Activated CD4-positive, alpha-beta T cell treated with anti-CD3 and anti-CD28 coated beads, Interleukin-2, amount 10 ng/mL, durations not matched to agents 7 days and 5 days (primary cell): ENCODE measurements at regions not wholly inside any gene's neighbourhood (a gene's known extent, or its start where the extent isn't known, plus 50 kb on each side); places are given as distances from the start of the nearest gene placed in this dataset.

ENCODE experiments used
- CTCF ChIA-PET: fragments of 350-600 bp; sonication (Branson Sonifier 250); formaldehyde crosslinking; loops from one replicate; lab custom pipeline; 2021; ENCODE audit warnings: antibody characterized with exemption; lab: Charles Lee
- POLR2A ChIA-PET: fragments of 350-600 bp; sonication (Branson Sonifier 250); formaldehyde crosslinking; loops from one replicate; lab custom pipeline; 2021; ENCODE audit warnings: antibody characterized with exemption; lab: Charles Lee
- DNase-seq: peaks from one replicate; pipeline ENCODE4 v3.0.0-alpha.2; 2020
- H3K27ac Mint-ChIP-seq: one replicate; pipeline ENCODE4 v1.8.0; 2021; ENCODE audit warnings: mild to moderate bottlenecking, moderate library complexity, mixed read lengths
- H3K27me3 Mint-ChIP-seq: one replicate; pipeline ENCODE4 v1.8.0; 2021; ENCODE audit warnings: mixed read lengths
- H3K36me3 Mint-ChIP-seq: one replicate; pipeline ENCODE4 v1.8.0; 2021; ENCODE audit warnings: low read depth, mixed read lengths
- H3K4me1 Mint-ChIP-seq: one replicate; pipeline ENCODE4 v1.8.0; 2021; ENCODE audit warnings: mixed read lengths
- H3K4me3 Mint-ChIP-seq: one replicate; pipeline ENCODE4 v1.8.0; 2021; ENCODE audit warnings: mild to moderate bottlenecking, moderate library complexity, mixed read lengths
- H3K9me3 Mint-ChIP-seq: one replicate; pipeline ENCODE4 v1.8.0; 2021; ENCODE audit warnings: mixed read lengths

DNA sequence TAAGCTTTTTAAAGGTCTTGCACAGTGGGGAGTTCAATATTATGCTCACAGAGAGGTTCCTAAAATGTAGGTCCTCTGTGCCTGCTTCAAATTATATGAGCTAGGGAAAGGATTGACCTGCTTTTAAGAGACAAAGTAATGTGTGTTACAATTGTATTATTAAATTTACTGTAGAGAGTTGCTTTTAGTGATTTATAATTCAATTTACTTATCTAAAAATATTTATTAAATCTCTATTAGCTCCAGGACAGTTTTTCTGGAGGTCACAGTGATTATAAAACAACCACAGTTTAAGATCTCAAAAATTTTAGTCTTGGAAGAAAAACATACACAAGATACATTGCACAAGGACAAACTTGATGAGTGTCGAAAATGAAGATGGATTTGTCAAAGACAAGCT, 665.7 kb upstream of the ARPP21 start:
- Mint-ChIP-seq H3K27me3 (no peaks in the 10 kb centered on the region), H3K4me1 (no peaks in the 10 kb centered on the region), H3K4me3 (no peak overlapping the region), H3K36me3 (no peaks in the 10 kb centered on the region), H3K9me3 (peaks cover 4% of the 10 kb centered on the region), H3K27ac (no peak overlapping the region)
- ChIA-PET POLR2A (no interaction called here), CTCF (no interaction called here)
- DNase-seq: no peak

DNA sequence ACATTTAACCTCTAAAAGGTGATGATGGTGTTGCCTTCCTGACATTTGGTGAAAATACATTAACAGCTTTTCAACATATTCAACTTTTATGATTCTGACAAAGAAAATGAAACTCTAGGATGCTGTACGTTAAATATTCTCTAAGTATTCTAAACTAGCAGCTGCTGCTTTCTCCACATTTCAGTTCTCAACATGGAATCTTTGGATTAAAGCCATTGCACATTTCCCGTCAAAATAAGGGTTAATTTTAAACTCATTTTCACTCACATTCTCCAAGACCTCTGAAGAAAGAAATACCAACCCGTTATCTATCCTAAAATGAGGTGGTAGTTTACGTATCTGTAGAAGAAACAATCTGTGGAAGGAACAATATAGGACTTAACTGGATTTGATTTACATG, 655.7 kb upstream of the ARPP21 start:
- H3K36me3 Mint-ChIP-seq: no peaks in the 10 kb centered on the region
- DNase-seq: no peak
- H3K9me3 Mint-ChIP-seq: no peaks in the 10 kb centered on the region
- CTCF ChIA-PET: no interaction called here
- no peaks in the 10 kb centered on the region for H3K27me3 Mint-ChIP-seq
- POLR2A ChIA-PET: no interaction called here
- no peaks in the 10 kb centered on the region for H3K4me1 Mint-ChIP-seq
- H3K27ac Mint-ChIP-seq: no peak overlapping the region
- H3K4me3 Mint-ChIP-seq: no peak overlapping the region

DNA sequence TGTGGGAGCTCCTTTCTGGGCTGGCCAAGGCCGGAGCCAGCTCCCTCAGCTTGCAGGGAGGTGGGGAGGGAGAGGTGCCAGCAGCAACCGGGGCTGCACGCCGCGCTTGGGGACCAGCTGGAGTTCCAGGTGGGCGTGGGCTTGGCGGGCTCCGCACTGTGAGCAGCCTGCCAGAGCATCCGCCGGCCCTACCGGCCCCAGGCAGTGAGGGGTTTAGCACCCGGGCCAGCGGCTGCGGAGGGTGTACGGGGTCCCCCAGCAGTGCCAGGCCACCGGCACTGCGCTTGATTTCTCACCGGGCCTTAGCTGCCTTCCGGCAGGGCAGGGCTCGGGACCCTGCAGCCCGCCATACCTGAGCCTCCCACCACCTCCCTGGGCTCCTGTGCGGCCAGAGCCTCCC, 651.0 kb upstream of the ARPP21 start:
- ChIA-PET CTCF (no interaction called here), POLR2A (no interaction called here)
- no peak overlapping the region for H3K27ac Mint-ChIP-seq
- no peak overlapping the region for H3K4me3 Mint-ChIP-seq
- no peaks in the 10 kb centered on the region for H3K9me3 Mint-ChIP-seq
- H3K27me3 Mint-ChIP-seq: no peaks in the 10 kb centered on the region
- H3K4me1 Mint-ChIP-seq: no peaks in the 10 kb centered on the region
- DNase-seq: no peak
- no peaks in the 10 kb centered on the region for H3K36me3 Mint-ChIP-seq

DNA sequence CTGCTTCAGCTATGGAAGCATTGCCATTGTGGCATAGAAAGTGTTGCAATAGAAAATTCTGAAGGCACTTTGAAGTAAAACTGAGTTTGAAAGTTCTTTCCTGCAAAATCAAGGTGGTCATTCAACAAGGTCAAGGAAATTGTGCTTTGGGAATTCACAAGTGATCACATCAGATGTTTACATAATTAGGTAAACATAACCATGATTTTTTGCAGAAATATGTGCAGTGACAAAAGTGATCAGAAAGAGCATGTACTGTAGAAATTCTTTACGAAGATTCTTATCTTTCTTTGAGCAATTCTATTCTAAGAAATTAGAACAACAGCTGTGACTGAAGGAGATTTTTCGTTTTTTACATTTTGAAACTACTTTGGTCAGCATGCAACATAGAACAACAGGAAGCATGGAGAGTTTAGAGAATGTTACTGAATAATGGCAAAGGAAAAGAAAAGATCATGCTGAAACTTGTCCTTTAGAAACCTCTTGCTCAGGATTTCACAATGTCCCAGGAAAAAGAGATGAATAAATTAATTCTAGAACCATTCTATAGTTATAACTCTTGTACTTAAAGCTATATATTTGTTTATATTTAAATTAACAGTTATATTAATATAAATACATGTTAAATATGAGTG, 643.4 kb upstream of the ARPP21 start:
- ChIA-PET CTCF (no interaction called here), POLR2A (no interaction called here)
- no peaks in the 10 kb centered on the region for H3K9me3 Mint-ChIP-seq
- no peak for DNase-seq
- no peak overlapping the region for H3K4me3 Mint-ChIP-seq
- H3K27ac Mint-ChIP-seq: no peak overlapping the region
- H3K36me3 Mint-ChIP-seq: no peaks in the 10 kb centered on the region
- H3K4me1 Mint-ChIP-seq: no peaks in the 10 kb centered on the region
- H3K27me3 Mint-ChIP-seq: no peaks in the 10 kb centered on the region

DNA sequence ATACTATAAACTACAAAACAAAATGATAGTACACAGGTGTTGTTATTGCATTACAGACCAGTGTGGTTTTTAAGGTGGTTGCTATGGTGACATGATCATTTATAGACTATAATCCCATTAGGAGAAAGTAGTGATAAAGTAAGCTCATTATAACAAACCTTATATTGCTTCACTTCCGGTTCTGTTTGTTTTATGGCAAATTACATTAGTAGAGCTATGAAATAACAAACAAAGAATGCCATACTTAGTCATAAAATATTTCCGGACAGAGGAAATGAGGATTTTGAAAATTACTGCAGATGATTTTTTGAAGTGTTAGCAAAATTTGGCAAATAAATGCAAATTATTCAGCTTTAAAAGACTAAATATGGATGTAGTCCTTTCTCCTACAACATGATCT, 640.4 kb upstream of the ARPP21 start:
- Mint-ChIP-seq H3K4me1 (no peaks in the 10 kb centered on the region), H3K27ac (no peak overlapping the region), H3K36me3 (no peaks in the 10 kb centered on the region), H3K27me3 (no peaks in the 10 kb centered on the region), H3K9me3 (no peaks in the 10 kb centered on the region), H3K4me3 (no peak overlapping the region)
- DNase-seq: no peak
- ChIA-PET CTCF (no interaction called here), POLR2A (no interaction called here)

DNA sequence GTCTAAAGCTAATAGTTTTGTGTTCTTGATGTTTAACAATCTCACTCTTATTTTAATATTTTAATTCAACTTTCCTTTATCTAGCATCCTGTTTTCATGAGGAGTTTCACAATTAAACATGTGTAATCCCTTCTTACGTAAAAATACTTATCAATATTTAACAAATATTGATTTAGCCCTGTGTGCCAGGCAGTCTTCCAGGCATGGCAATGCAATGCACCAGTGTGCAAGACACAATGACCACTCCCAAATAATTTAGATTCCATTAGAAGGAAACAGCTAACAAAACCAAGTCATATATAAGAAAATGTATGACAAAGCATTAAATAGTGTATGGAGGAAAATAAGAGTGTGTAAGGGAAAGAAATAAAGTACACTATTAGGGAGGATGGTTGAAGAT, 627.1 kb upstream of the ARPP21 start:
- Mint-ChIP-seq H3K4me1 (no peaks in the 10 kb centered on the region), H3K27me3 (no peaks in the 10 kb centered on the region), H3K9me3 (peaks cover 3% of the 10 kb centered on the region), H3K27ac (no peak overlapping the region), H3K4me3 (no peak overlapping the region), H3K36me3 (no peaks in the 10 kb centered on the region)
- CTCF ChIA-PET: no interaction called here
- POLR2A ChIA-PET: no interaction called here
- DNase-seq: no peak

DNA sequence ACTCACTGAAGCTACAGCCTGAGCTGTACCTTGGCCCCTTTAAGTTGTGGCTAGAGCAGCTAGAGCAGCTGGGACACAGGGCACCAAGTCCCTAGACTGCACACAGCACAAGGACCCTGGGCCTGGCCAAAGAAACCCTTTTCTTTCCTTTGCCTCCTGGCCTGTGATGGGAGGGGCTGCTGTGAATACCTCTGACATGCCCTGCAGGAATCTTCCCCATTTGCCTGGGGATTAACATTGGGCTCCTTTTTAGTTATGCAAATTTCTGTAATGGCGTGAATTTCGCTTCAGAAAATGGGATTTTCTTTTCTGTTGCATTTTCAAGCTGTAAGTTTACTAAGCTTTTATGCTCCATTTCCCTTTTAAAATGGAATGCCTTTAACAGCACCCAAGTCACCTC, 611.2 kb upstream of the ARPP21 start:
- Mint-ChIP-seq H3K4me1 (no peaks in the 10 kb centered on the region), H3K27me3 (no peaks in the 10 kb centered on the region), H3K27ac (no peak overlapping the region), H3K9me3 (peaks cover 27% of the 10 kb centered on the region), H3K4me3 (no peak overlapping the region), H3K36me3 (no peaks in the 10 kb centered on the region)
- DNase-seq: no peak
- ChIA-PET CTCF (no interaction called here), POLR2A (no interaction called here)

DNA sequence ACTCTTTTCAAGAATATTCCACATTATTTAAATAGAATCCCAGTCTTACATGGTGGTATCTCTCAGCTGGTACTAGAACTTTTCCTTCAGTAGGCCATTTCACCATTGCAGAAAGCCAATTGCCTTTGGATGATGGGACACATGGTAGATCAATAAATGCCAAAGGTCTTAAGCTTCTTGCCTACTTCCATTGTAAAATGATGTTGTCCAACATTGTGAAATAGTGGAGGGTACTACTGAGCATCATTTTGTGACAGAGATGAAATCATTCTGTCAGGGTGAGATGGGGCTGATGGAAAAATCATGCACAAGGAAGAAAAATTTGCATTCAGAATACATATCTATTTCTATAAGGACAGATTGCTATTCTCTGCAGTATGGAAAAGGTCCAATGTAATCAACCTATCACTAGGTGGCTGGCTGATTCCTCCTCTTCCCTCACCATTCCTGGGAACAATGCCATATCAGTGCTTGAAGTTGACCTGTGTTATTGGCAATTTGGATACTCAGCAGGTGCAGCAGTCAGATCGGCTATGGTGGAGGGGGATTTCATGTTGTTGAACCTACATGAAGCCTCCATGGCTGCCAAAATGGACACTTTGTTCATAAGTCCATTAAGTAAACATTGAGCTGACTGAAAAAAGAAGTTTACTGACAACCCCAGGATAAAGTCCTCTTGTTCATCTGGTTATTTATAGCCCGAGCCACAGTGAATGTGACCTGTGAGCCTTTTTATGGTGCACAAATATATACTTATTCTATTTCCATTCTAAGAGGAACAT, 596.9 kb upstream of the ARPP21 start:
- no peaks in the 10 kb centered on the region for H3K27me3 Mint-ChIP-seq
- H3K4me1 Mint-ChIP-seq: no peaks in the 10 kb centered on the region
- no peak overlapping the region for H3K4me3 Mint-ChIP-seq
- ChIA-PET CTCF (no interaction called here), POLR2A (no interaction called here)
- H3K27ac Mint-ChIP-seq: no peak overlapping the region
- no peak for DNase-seq
- no peaks in the 10 kb centered on the region for H3K36me3 Mint-ChIP-seq
- no peaks in the 10 kb centered on the region for H3K9me3 Mint-ChIP-seq

DNA sequence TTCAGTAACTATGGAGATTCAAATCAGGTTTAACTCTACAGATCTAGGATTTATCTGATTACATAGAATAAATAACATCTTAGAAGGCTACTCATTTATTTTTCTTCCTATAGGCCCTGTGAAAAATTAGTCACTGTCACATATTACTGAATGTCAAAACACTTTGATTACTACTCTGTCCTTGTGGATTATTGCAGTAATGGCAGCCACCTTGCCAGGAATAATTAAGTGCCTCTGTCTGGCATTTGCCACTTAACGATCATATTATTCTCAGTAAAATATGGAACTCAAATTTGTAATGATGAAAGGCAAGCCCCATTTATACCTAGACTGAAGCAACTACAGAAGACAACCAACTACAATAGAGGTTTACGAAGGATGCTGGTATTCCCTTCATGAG, 596.3 kb upstream of the ARPP21 start:
- DNase-seq: no peak
- ChIA-PET CTCF (no interaction called here), POLR2A (no interaction called here)
- H3K4me1 Mint-ChIP-seq: no peaks in the 10 kb centered on the region
- no peaks in the 10 kb centered on the region for H3K9me3 Mint-ChIP-seq
- no peaks in the 10 kb centered on the region for H3K27me3 Mint-ChIP-seq
- no peaks in the 10 kb centered on the region for H3K36me3 Mint-ChIP-seq
- no peak overlapping the region for H3K4me3 Mint-ChIP-seq
- no peak overlapping the region for H3K27ac Mint-ChIP-seq

DNA sequence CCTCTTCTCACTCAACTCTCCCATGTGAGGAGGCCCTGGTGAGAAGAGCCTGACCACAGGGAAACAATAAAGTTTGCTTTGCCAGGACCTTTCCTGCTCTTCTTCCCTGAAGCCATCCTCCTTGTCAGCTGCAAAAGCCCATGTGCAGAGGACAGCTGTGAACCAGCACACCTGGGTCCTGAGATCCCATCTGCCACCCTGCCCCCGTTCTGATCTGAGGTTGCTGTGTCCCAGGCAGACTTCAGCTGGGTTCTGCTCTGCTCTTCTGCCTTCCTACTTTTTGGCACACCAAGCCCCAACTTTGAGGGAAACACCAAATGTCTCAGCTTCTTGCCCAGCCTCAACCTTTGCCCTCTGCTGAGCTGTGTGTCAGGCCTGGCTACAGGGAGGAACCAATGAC, 595.1 kb upstream of the ARPP21 start:
- Mint-ChIP-seq H3K4me3 (no peak overlapping the region), H3K4me1 (no peaks in the 10 kb centered on the region), H3K27ac (no peak overlapping the region), H3K9me3 (no peaks in the 10 kb centered on the region), H3K36me3 (no peaks in the 10 kb centered on the region), H3K27me3 (no peaks in the 10 kb centered on the region)
- no peak for DNase-seq
- ChIA-PET POLR2A (no interaction called here), CTCF (no interaction called here)

DNA sequence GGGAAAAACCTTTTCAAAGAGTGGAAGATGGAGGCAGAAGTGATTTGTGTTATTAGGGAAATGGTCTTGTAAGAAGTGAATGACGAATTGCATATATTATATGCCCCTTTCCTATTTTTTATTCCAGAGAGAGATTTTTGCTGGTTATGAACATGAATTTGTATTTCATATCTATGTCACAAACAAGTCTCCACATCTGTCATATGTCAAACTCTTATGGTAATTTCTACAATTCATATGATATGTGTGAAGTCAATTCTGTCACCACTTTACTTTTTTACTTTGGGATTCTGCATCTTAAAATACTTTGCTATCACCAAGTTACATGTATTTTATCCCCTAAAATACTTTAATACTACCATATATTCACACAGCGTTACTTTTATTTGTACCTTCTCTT, 594.2 kb upstream of the ARPP21 start:
- H3K9me3 Mint-ChIP-seq: no peaks in the 10 kb centered on the region
- ChIA-PET CTCF (no interaction called here), POLR2A (no interaction called here)
- H3K4me3 Mint-ChIP-seq: no peak overlapping the region
- H3K4me1 Mint-ChIP-seq: no peaks in the 10 kb centered on the region
- no peaks in the 10 kb centered on the region for H3K36me3 Mint-ChIP-seq
- H3K27me3 Mint-ChIP-seq: no peaks in the 10 kb centered on the region
- H3K27ac Mint-ChIP-seq: no peak overlapping the region
- DNase-seq: no peak

DNA sequence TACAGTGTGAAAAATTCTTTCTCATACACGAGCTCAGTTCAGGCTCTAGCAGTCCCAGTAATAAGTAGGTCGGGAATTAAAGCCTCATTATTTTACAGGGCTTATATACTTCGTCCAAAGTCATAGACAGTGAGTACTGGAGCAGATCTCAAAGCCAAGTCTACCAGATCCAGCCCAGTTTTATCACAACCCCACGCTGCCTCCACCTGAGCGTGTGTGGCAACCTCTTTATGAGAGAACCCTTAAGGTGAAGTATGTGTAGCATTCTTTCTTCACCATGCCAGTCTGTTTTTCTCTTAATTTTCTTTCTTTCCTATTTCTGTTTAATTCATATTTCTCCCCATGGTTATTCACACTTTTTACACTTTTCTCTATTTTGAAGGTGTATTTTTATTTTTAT, 574.6 kb upstream of the ARPP21 start:
- no peaks in the 10 kb centered on the region for H3K4me1 Mint-ChIP-seq
- no peaks in the 10 kb centered on the region for H3K36me3 Mint-ChIP-seq
- H3K27me3 Mint-ChIP-seq: no peaks in the 10 kb centered on the region
- H3K27ac Mint-ChIP-seq: no peak overlapping the region
- POLR2A ChIA-PET: no interaction called here
- no peak overlapping the region for H3K4me3 Mint-ChIP-seq
- CTCF ChIA-PET: no interaction called here
- H3K9me3 Mint-ChIP-seq: no peaks in the 10 kb centered on the region
- DNase-seq: no peak

DNA sequence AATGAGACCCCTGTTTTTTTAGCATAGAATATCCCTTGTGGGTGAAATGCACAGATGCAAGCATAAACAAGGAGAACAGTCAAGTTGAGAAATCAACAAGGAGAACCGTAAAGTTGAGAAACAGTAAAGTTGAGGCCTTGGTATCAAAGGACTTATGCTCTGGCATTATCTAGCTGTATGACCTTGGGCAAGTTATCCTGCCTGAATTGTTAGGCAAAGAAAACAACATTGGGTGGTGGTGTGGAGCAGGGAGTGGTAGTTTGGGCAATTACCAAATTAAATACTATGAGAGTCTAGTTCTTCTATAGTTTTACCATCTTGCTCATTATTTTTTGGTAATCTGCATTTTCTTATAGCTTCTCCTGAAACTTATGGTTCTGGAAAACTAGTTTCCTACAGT, 573.4 kb upstream of the ARPP21 start:
- Mint-ChIP-seq H3K4me1 (no peaks in the 10 kb centered on the region), H3K27me3 (no peaks in the 10 kb centered on the region), H3K27ac (no peak overlapping the region), H3K36me3 (no peaks in the 10 kb centered on the region), H3K9me3 (no peaks in the 10 kb centered on the region), H3K4me3 (no peak overlapping the region)
- no peak for DNase-seq
- ChIA-PET POLR2A (no interaction called here), CTCF (no interaction called here)

DNA sequence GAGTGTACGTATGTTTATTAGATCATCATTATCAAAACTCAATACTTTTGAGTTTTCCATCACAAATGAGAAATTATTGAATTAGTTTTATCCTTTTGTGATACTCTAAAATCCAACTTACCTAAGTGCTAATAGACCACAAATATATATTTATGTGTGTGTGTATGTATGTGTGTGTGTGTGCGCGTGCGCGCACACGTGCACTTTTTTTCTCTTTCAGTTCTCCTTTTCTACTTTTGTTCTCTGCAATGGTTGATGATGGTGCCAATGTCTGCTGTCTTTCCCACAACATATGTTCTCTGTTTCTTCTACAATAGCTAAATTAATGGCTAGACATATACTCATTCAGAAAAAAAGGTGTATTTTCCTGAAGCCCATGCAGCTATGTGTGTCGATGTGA, 571.6 kb upstream of the ARPP21 start:
- Mint-ChIP-seq H3K4me3 (no peak overlapping the region), H3K4me1 (no peaks in the 10 kb centered on the region), H3K9me3 (no peaks in the 10 kb centered on the region), H3K36me3 (no peaks in the 10 kb centered on the region), H3K27ac (no peak overlapping the region), H3K27me3 (no peaks in the 10 kb centered on the region)
- POLR2A ChIA-PET: no interaction called here
- DNase-seq: no peak
- CTCF ChIA-PET: no interaction called here
